ENCODE measurements at regions not wholly inside any gene's neighbourhood (a gene's known extent, or its start where the extent isn't known, plus 50 kb on each side); places are given as distances from the start of the nearest gene placed in this dataset.

- ChIA-PET CTCF (no interaction called here), POLR2A (no interaction called here)
- DNase-seq (no peak), ATAC-seq (no peak)
- H3K4me3 Mint-ChIP-seq = no peak overlapping the region
- no peaks in the 10 kb centered on the region for H3K4me1 Mint-ChIP-seq (ENCODE audit: low read depth)
- no peaks in the 10 kb centered on the region for H3K36me3 Mint-ChIP-seq (ENCODE audit: low read depth)
- H3K9me3 Mint-ChIP-seq (ENCODE audit: insufficient read depth) = peaks cover 4% of the 10 kb centered on the region
- H3K27ac Mint-ChIP-seq = no peak overlapping the region
- no peaks in the 10 kb centered on the region for H3K27me3 Mint-ChIP-seq (ENCODE audit: low read depth)
Observed at GRCh38 chr3:103785537-103785936, 1350.7 kb downstream of the ZPLD1 start.

- POLR2A ChIA-PET = no interaction called here
- H3K9me3 Mint-ChIP-seq (ENCODE audit: insufficient read depth) = peaks cover 4% of the 10 kb centered on the region
- H3K4me3 Mint-ChIP-seq = no peak overlapping the region
- DNase-seq (no peak), ATAC-seq (no peak)
- no peaks in the 10 kb centered on the region for H3K27me3 Mint-ChIP-seq (ENCODE audit: low read depth)
- H3K36me3 Mint-ChIP-seq (ENCODE audit: low read depth) = no peaks in the 10 kb centered on the region
- H3K27ac Mint-ChIP-seq = no peak overlapping the region
- CTCF ChIA-PET = no interaction called here
- no peaks in the 10 kb centered on the region for H3K4me1 Mint-ChIP-seq (ENCODE audit: low read depth)
Observed at GRCh38 chr3:103786296-103786695, 1351.5 kb downstream of the ZPLD1 start.

GRCh38 chr3:103787164-103787871, 1352.5 kb downstream of the ZPLD1 start:
- Mint-ChIP-seq H3K4me1 (ENCODE audit: low read depth) (no peaks in the 10 kb centered on the region), H3K4me3 (no peak overlapping the region), H3K9me3 (ENCODE audit: insufficient read depth) (peaks cover 4% of the 10 kb centered on the region), H3K27ac (no peak overlapping the region), H3K27me3 (ENCODE audit: low read depth) (no peaks in the 10 kb centered on the region), H3K36me3 (ENCODE audit: low read depth) (no peaks in the 10 kb centered on the region)
- no peak for ATAC-seq
- ChIA-PET POLR2A (no interaction called here), CTCF (no interaction called here)
- no peak for DNase-seq

- ATAC-seq = no peak
- H3K4me1 Mint-ChIP-seq (ENCODE audit: low read depth) = no peaks in the 10 kb centered on the region
- no peak for DNase-seq
- no peak overlapping the region for H3K27ac Mint-ChIP-seq
- H3K4me3 Mint-ChIP-seq = no peak overlapping the region
- H3K27me3 Mint-ChIP-seq (ENCODE audit: low read depth) = no peaks in the 10 kb centered on the region
- CTCF ChIA-PET = no interaction called here
- H3K9me3 Mint-ChIP-seq (ENCODE audit: insufficient read depth) = peaks cover 4% of the 10 kb centered on the region
- POLR2A ChIA-PET = no interaction called here
- H3K36me3 Mint-ChIP-seq (ENCODE audit: low read depth) = no peaks in the 10 kb centered on the region
Observed at GRCh38 chr3:103787879-103788278, 1353.1 kb downstream of the ZPLD1 start.

GRCh38 chr3:103791786-103792515, 1357.1 kb downstream of the ZPLD1 start:
- no peaks in the 10 kb centered on the region for H3K4me1 Mint-ChIP-seq (ENCODE audit: low read depth)
- no peaks in the 10 kb centered on the region for H3K36me3 Mint-ChIP-seq (ENCODE audit: low read depth)
- H3K27ac Mint-ChIP-seq = no peak overlapping the region
- ChIA-PET POLR2A (no interaction called here), CTCF (no interaction called here)
- ATAC-seq (no peak), DNase-seq (no peak)
- H3K9me3 Mint-ChIP-seq (ENCODE audit: insufficient read depth) = peaks cover 4% of the 10 kb centered on the region
- H3K4me3 Mint-ChIP-seq = no peak overlapping the region
- no peaks in the 10 kb centered on the region for H3K27me3 Mint-ChIP-seq (ENCODE audit: low read depth)

- POLR2A ChIA-PET = no interaction called here
- Mint-ChIP-seq H3K4me1 (ENCODE audit: low read depth) (no peaks in the 10 kb centered on the region), H3K9me3 (ENCODE audit: insufficient read depth) (no peaks in the 10 kb centered on the region), H3K36me3 (ENCODE audit: low read depth) (no peaks in the 10 kb centered on the region), H3K4me3 (no peak overlapping the region), H3K27ac (no peak overlapping the region), H3K27me3 (ENCODE audit: low read depth) (no peaks in the 10 kb centered on the region)
- DNase-seq = no peak
- no peak for ATAC-seq
- CTCF ChIA-PET = no interaction called here
Observed at GRCh38 chr3:103794656-103795055, 1359.8 kb downstream of the ZPLD1 start.

- Mint-ChIP-seq H3K4me1 (ENCODE audit: low read depth) (no peaks in the 10 kb centered on the region), H3K27ac (no peak overlapping the region), H3K4me3 (no peak overlapping the region), H3K27me3 (ENCODE audit: low read depth) (no peaks in the 10 kb centered on the region), H3K36me3 (ENCODE audit: low read depth) (no peaks in the 10 kb centered on the region), H3K9me3 (ENCODE audit: insufficient read depth) (no peaks in the 10 kb centered on the region)
- ATAC-seq (no peak), DNase-seq (no peak)
- ChIA-PET POLR2A (no interaction called here), CTCF (no interaction called here)
Observed at GRCh38 chr3:103796068-103796467, 1361.3 kb downstream of the ZPLD1 start.

GRCh38 chr3:103803787-103804186, 1369.0 kb downstream of the ZPLD1 start:
- H3K27ac Mint-ChIP-seq = no peak overlapping the region
- POLR2A ChIA-PET = no interaction called here
- no peak overlapping the region for H3K4me3 Mint-ChIP-seq
- ATAC-seq = no peak
- CTCF ChIA-PET = no interaction called here
- peaks cover 4% of the 10 kb centered on the region for H3K9me3 Mint-ChIP-seq (ENCODE audit: insufficient read depth)
- no peaks in the 10 kb centered on the region for H3K4me1 Mint-ChIP-seq (ENCODE audit: low read depth)
- no peaks in the 10 kb centered on the region for H3K36me3 Mint-ChIP-seq (ENCODE audit: low read depth)
- no peak for DNase-seq
- H3K27me3 Mint-ChIP-seq (ENCODE audit: low read depth) = no peaks in the 10 kb centered on the region

GRCh38 chr3:103810167-103810566, 1375.4 kb downstream of the ZPLD1 start:
- H3K4me3 Mint-ChIP-seq = no peak overlapping the region
- H3K4me1 Mint-ChIP-seq (ENCODE audit: low read depth) = no peaks in the 10 kb centered on the region
- no peaks in the 10 kb centered on the region for H3K36me3 Mint-ChIP-seq (ENCODE audit: low read depth)
- CTCF ChIA-PET = no interaction called here
- POLR2A ChIA-PET = no interaction called here
- DNase-seq (no peak), ATAC-seq (no peak)
- H3K27me3 Mint-ChIP-seq (ENCODE audit: low read depth) = no peaks in the 10 kb centered on the region
- H3K27ac Mint-ChIP-seq = no peak overlapping the region
- H3K9me3 Mint-ChIP-seq (ENCODE audit: insufficient read depth) = peaks cover 8% of the 10 kb centered on the region

GRCh38 chr3:103813955-103814354, 1379.1 kb downstream of the ZPLD1 start:
- H3K36me3 Mint-ChIP-seq (ENCODE audit: low read depth) = no peaks in the 10 kb centered on the region
- ChIA-PET POLR2A (no interaction called here), CTCF (no interaction called here)
- H3K4me1 Mint-ChIP-seq (ENCODE audit: low read depth) = no peaks in the 10 kb centered on the region
- no peak for ATAC-seq
- H3K27me3 Mint-ChIP-seq (ENCODE audit: low read depth) = no peaks in the 10 kb centered on the region
- no peak overlapping the region for H3K4me3 Mint-ChIP-seq
- no peak overlapping the region for H3K27ac Mint-ChIP-seq
- no peak for DNase-seq
- H3K9me3 Mint-ChIP-seq (ENCODE audit: insufficient read depth) = peaks cover 14% of the 10 kb centered on the region

- CTCF ChIA-PET = no interaction called here
- DNase-seq = no peak
- no peak overlapping the region for H3K4me3 Mint-ChIP-seq
- H3K27ac Mint-ChIP-seq = no peak overlapping the region
- no peak for ATAC-seq
- no peaks in the 10 kb centered on the region for H3K27me3 Mint-ChIP-seq (ENCODE audit: low read depth)
- no peaks in the 10 kb centered on the region for H3K4me1 Mint-ChIP-seq (ENCODE audit: low read depth)
- POLR2A ChIA-PET = no interaction called here
- H3K9me3 Mint-ChIP-seq (ENCODE audit: insufficient read depth) = peaks cover 7% of the 10 kb centered on the region
- H3K36me3 Mint-ChIP-seq (ENCODE audit: low read depth) = no peaks in the 10 kb centered on the region
Observed at GRCh38 chr3:103818398-103818797, 1383.6 kb downstream of the ZPLD1 start.

- no peak overlapping the region for H3K27ac Mint-ChIP-seq
- ATAC-seq (no peak), DNase-seq (no peak)
- H3K4me3 Mint-ChIP-seq = no peak overlapping the region
- H3K36me3 Mint-ChIP-seq (ENCODE audit: low read depth) = no peaks in the 10 kb centered on the region
- CTCF ChIA-PET = no interaction called here
- peaks cover 7% of the 10 kb centered on the region for H3K9me3 Mint-ChIP-seq (ENCODE audit: insufficient read depth)
- POLR2A ChIA-PET = no interaction called here
- no peaks in the 10 kb centered on the region for H3K27me3 Mint-ChIP-seq (ENCODE audit: low read depth)
- no peaks in the 10 kb centered on the region for H3K4me1 Mint-ChIP-seq (ENCODE audit: low read depth)
Observed at GRCh38 chr3:103818800-103819199, 1384.0 kb downstream of the ZPLD1 start.

GRCh38 chr3:103825586-103825985, 1390.8 kb downstream of the ZPLD1 start:
- no peaks in the 10 kb centered on the region for H3K27me3 Mint-ChIP-seq (ENCODE audit: low read depth)
- no peaks in the 10 kb centered on the region for H3K36me3 Mint-ChIP-seq (ENCODE audit: low read depth)
- CTCF ChIA-PET = no interaction called here
- peaks cover 5% of the 10 kb centered on the region for H3K9me3 Mint-ChIP-seq (ENCODE audit: insufficient read depth)
- no peaks in the 10 kb centered on the region for H3K4me1 Mint-ChIP-seq (ENCODE audit: low read depth)
- no peak overlapping the region for H3K4me3 Mint-ChIP-seq
- POLR2A ChIA-PET = no interaction called here
- H3K27ac Mint-ChIP-seq = no peak overlapping the region
- no peak for DNase-seq
- no peak for ATAC-seq
